ENCODE measurements at regions not wholly inside any gene's neighbourhood (a gene's known extent, or its start where the extent isn't known, plus 50 kb on each side); places are given as distances from the start of the nearest gene placed in this dataset.
A peak's percentile ranks its signal among the peaks of the same experiment; 100 is the strongest.

- Histone ChIP-seq H3K9ac (ENCODE audit: insufficient read depth, low read length) (no peak overlapping the region), H3K4me3 (replicated peaks in 1 of 4; ENCODE audit: control extremely low read depth in 1 of 4, insufficient read depth in 1 of 4, low read depth in 3 of 4, low read length in 4 of 4) (no peak overlapping the region), H3K27ac (ENCODE audit: insufficient read depth, low read length) (no peak overlapping the region), H3K4me1 (ENCODE audit: control insufficient read depth, extremely low read depth, insufficient read depth, low read length) (no peaks in the 10 kb centered on the region), H3K36me3 (ENCODE audit: control insufficient read depth, insufficient read depth, low read length) (no peaks in the 10 kb centered on the region), H4K20me1 (ENCODE audit: control insufficient read depth, extremely low read depth, insufficient read depth, low read length) (no peaks in the 10 kb centered on the region), H3K27me3 (ENCODE audit: control insufficient read depth, insufficient read depth, low read length) (no peaks in the 10 kb centered on the region), H3K4me2 (ENCODE audit: extremely low read depth, insufficient read depth, low read length) (no peak overlapping the region), H3K9me3 (ENCODE audit: control insufficient read depth, insufficient read depth, low read depth, low read length) (no peaks in the 10 kb centered on the region), H3K79me2 (ENCODE audit: control insufficient read depth, insufficient read depth, low read length) (no peaks in the 10 kb centered on the region), H2AFZ (ENCODE audit: low read length) (no peak overlapping the region)
- no peak for TF ChIP-seq EZH2 (IDR thresholded peaks at IDR 0.05; ENCODE audit: low read length, missing control alignments)
- TF ChIP-seq CTCF (conservative IDR thresholded peaks at IDR 0.05 in 1 of 2, IDR thresholded peaks at IDR 0.05 in 1 of 2; ENCODE audit: low read depth in 1 of 2, low read length in 2 of 2) = no peak
- no peak for DNase-seq (ENCODE audit: low read depth in 2 of 2)
Observed at GRCh38 chr1:57623791-57624538, 200.1 kb upstream of the DAB1 start.

GRCh38 chr1:57623039-57623790 is 199.4 kb upstream of the DAB1 start:
- peak in 1 of 2 donors; percentile 5 for DNase-seq (ENCODE audit: low read depth in 2 of 2)
- H3K36me3 ChIP-seq (ENCODE audit: control insufficient read depth, insufficient read depth, low read length) = no peaks in the 10 kb centered on the region
- H3K27me3 ChIP-seq (ENCODE audit: control insufficient read depth, insufficient read depth, low read length) = no peaks in the 10 kb centered on the region
- no peaks in the 10 kb centered on the region for H3K9me3 ChIP-seq (ENCODE audit: control insufficient read depth, insufficient read depth, low read depth, low read length)
- no peaks in the 10 kb centered on the region for H3K79me2 ChIP-seq (ENCODE audit: control insufficient read depth, insufficient read depth, low read length)
- H3K9ac ChIP-seq (ENCODE audit: insufficient read depth, low read length) = no peak overlapping the region
- no peaks in the 10 kb centered on the region for H3K4me1 ChIP-seq (ENCODE audit: control insufficient read depth, extremely low read depth, insufficient read depth, low read length)
- H2AFZ ChIP-seq (ENCODE audit: low read length) = peak overlapping the region; percentile 15
- TF ChIP-seq EZH2 (IDR thresholded peaks at IDR 0.05; ENCODE audit: low read length, missing control alignments) = no peak
- peak in 1 of 2 donors; percentile 6 for TF ChIP-seq CTCF (conservative IDR thresholded peaks at IDR 0.05 in 1 of 2, IDR thresholded peaks at IDR 0.05 in 1 of 2; ENCODE audit: low read depth in 1 of 2, low read length in 2 of 2)
- no peak overlapping the region for H3K4me2 ChIP-seq (ENCODE audit: extremely low read depth, insufficient read depth, low read length)
- no peak overlapping the region for H3K27ac ChIP-seq (ENCODE audit: insufficient read depth, low read length)
- no peaks in the 10 kb centered on the region for H4K20me1 ChIP-seq (ENCODE audit: control insufficient read depth, extremely low read depth, insufficient read depth, low read length)
- H3K4me3 ChIP-seq (replicated peaks in 1 of 4; ENCODE audit: control extremely low read depth in 1 of 4, insufficient read depth in 1 of 4, low read depth in 3 of 4, low read length in 4 of 4) = no peak overlapping the region

GRCh38 chr1:57621776-57622175 is 197.9 kb upstream of the DAB1 start:
- H3K4me1 ChIP-seq (ENCODE audit: control insufficient read depth, extremely low read depth, insufficient read depth, low read length) = no peaks in the 10 kb centered on the region
- H3K4me2 ChIP-seq (ENCODE audit: extremely low read depth, insufficient read depth, low read length) = no peak overlapping the region
- no peaks in the 10 kb centered on the region for H3K9me3 ChIP-seq (ENCODE audit: control insufficient read depth, insufficient read depth, low read depth, low read length)
- TF ChIP-seq EZH2 (IDR thresholded peaks at IDR 0.05; ENCODE audit: low read length, missing control alignments) (no peak), CTCF (conservative IDR thresholded peaks at IDR 0.05 in 1 of 2, IDR thresholded peaks at IDR 0.05 in 1 of 2; ENCODE audit: low read depth in 1 of 2, low read length in 2 of 2) (no peak)
- no peak overlapping the region for H2AFZ ChIP-seq (ENCODE audit: low read length)
- no peak overlapping the region for H3K27ac ChIP-seq (ENCODE audit: insufficient read depth, low read length)
- DNase-seq (ENCODE audit: low read depth in 2 of 2) = no peak
- no peaks in the 10 kb centered on the region for H3K79me2 ChIP-seq (ENCODE audit: control insufficient read depth, insufficient read depth, low read length)
- no peaks in the 10 kb centered on the region for H3K27me3 ChIP-seq (ENCODE audit: control insufficient read depth, insufficient read depth, low read length)
- H3K36me3 ChIP-seq (ENCODE audit: control insufficient read depth, insufficient read depth, low read length) = no peaks in the 10 kb centered on the region
- no peak overlapping the region for H3K9ac ChIP-seq (ENCODE audit: insufficient read depth, low read length)
- no peak overlapping the region for H3K4me3 ChIP-seq (replicated peaks in 1 of 4; ENCODE audit: control extremely low read depth in 1 of 4, insufficient read depth in 1 of 4, low read depth in 3 of 4, low read length in 4 of 4)
- no peaks in the 10 kb centered on the region for H4K20me1 ChIP-seq (ENCODE audit: control insufficient read depth, extremely low read depth, insufficient read depth, low read length)
